ENCODE measurements at regions not wholly inside any gene's neighbourhood (a gene's known extent, or its start where the extent isn't known, plus 50 kb on each side); places are given as distances from the start of the nearest gene placed in this dataset.

GRCh38 chr2:105469781-105470180 is 70.9 kb upstream of the FHL2 start:
- TF ChIP-seq, protein P1, sequence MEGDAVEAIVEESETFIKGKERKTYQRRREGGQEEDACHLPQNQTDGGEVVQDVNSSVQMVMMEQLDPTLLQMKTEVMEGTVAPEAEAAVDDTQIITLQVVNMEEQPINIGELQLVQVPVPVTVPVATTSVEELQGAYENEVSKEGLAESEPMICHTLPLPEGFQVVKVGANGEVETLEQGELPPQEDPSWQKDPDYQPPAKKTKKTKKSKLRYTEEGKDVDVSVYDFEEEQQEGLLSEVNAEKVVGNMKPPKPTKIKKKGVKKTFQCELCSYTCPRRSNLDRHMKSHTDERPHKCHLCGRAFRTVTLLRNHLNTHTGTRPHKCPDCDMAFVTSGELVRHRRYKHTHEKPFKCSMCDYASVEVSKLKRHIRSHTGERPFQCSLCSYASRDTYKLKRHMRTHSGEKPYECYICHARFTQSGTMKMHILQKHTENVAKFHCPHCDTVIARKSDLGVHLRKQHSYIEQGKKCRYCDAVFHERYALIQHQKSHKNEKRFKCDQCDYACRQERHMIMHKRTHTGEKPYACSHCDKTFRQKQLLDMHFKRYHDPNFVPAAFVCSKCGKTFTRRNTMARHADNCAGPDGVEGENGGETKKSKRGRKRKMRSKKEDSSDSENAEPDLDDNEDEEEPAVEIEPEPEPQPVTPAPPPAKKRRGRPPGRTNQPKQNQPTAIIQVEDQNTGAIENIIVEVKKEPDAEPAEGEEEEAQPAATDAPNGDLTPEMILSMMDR (IDR thresholded peaks at IDR 0.05), result no peak
- TF ChIP-seq EZH2 (IDR thresholded peaks at IDR 0.05; ENCODE audit: borderline replicate concordance, insufficient read depth, low read depth, low read length, poor library complexity, severe bottlenecking), result no peak
